Gastroesophageal sphincter (tissue), 3 donors: ENCODE measurements at regions not wholly inside any gene's neighbourhood (a gene's known extent, or its start where the extent isn't known, plus 50 kb on each side); places are given as distances from the start of the nearest gene placed in this dataset.

Experiments
- POLR2A ChIP-seq, 2 donors: fragments of 450-650 bp; IDR thresholded peaks; one replicate each; pipeline ENCODE4 v1.6.1; 2017; ENCODE audit warnings: antibody characterized with exemption in 2 of 2, mild to moderate bottlenecking in 2 of 2, moderate library complexity in 1 of 2
- POLR2AphosphoS5 ChIP-seq: sonication (generic); formaldehyde crosslinking; IDR thresholded peaks from one replicate; pipeline ENCODE4 v1.6.1; 2017; ENCODE audit warnings: antibody characterized with exemption
- TF ChIP-seq, protein P1 (sequence below), 4 experiments: fragments of 200-600 bp in 2 of 4; fragments of 450-650 bp in 2 of 4; sonication (generic) in 1 of 4; IDR thresholded peaks; one replicate each; pipeline ENCODE4 v1.5.1; 2017 to 2019; ENCODE audit warnings: antibody characterized with exemption in 4 of 4, mild to moderate bottlenecking in 2 of 4, moderate library complexity in 2 of 4

DNA sequence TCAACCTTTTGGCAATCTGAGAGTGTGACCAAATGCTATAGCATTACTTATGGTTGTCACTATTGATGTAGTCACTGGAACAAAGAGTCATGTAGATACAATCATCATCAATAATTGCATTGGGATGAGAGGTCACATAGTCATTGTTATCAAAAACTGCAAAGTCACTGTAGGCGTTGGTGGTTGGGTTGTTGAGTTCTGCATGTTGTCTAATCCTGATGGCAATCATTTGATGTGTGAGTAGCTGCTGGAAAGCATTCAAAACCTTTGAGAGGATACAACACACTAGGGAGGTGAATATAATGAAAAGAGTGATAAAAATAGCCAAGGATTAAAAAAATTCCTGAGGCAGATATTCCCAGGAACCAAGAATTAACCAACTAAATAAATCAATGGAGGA, 214.7 kb upstream of the SYT10 start:
- TF ChIP-seq, protein P1, sequence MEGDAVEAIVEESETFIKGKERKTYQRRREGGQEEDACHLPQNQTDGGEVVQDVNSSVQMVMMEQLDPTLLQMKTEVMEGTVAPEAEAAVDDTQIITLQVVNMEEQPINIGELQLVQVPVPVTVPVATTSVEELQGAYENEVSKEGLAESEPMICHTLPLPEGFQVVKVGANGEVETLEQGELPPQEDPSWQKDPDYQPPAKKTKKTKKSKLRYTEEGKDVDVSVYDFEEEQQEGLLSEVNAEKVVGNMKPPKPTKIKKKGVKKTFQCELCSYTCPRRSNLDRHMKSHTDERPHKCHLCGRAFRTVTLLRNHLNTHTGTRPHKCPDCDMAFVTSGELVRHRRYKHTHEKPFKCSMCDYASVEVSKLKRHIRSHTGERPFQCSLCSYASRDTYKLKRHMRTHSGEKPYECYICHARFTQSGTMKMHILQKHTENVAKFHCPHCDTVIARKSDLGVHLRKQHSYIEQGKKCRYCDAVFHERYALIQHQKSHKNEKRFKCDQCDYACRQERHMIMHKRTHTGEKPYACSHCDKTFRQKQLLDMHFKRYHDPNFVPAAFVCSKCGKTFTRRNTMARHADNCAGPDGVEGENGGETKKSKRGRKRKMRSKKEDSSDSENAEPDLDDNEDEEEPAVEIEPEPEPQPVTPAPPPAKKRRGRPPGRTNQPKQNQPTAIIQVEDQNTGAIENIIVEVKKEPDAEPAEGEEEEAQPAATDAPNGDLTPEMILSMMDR (IDR thresholded peaks at IDR 0.05): no peak
- TF ChIP-seq POLR2A (IDR thresholded peaks at IDR 0.05) (no peak), POLR2AphosphoS5 (no peak)
